ENCODE measurements at regions not wholly inside any gene's neighbourhood (a gene's known extent, or its start where the extent isn't known, plus 50 kb on each side); places are given as distances from the start of the nearest gene placed in this dataset.

- TF ChIP-seq, protein P1, sequence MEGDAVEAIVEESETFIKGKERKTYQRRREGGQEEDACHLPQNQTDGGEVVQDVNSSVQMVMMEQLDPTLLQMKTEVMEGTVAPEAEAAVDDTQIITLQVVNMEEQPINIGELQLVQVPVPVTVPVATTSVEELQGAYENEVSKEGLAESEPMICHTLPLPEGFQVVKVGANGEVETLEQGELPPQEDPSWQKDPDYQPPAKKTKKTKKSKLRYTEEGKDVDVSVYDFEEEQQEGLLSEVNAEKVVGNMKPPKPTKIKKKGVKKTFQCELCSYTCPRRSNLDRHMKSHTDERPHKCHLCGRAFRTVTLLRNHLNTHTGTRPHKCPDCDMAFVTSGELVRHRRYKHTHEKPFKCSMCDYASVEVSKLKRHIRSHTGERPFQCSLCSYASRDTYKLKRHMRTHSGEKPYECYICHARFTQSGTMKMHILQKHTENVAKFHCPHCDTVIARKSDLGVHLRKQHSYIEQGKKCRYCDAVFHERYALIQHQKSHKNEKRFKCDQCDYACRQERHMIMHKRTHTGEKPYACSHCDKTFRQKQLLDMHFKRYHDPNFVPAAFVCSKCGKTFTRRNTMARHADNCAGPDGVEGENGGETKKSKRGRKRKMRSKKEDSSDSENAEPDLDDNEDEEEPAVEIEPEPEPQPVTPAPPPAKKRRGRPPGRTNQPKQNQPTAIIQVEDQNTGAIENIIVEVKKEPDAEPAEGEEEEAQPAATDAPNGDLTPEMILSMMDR (conservative IDR thresholded peaks at IDR 0.05; ENCODE audit: low read depth, low read length) = no peak
- TF ChIP-seq EZH2phosphoT487 (IDR thresholded peaks at IDR 0.05; ENCODE audit: borderline replicate concordance, low read length) = no peak
- no peak for TF ChIP-seq EZH2 (IDR thresholded peaks at IDR 0.05; ENCODE audit: low read length, unreplicated experiment)
These were observed 583.4 kb downstream of the KCNJ3 start for GRCh38 chr2:155281907-155282306.
